ENCODE measurements at regions not wholly inside any gene's neighbourhood (a gene's known extent, or its start where the extent isn't known, plus 50 kb on each side); places are given as distances from the start of the nearest gene placed in this dataset.

GRCh38 chr16:73530529-73530928 lies 482.6 kb upstream of the ZFHX3 start:
- no peak overlapping the region for H3K4me3 ChIP-seq (ENCODE audit: low read depth, low read length)
- TF ChIP-seq CTCF (IDR thresholded peaks at IDR 0.05; ENCODE audit: low read depth, low read length): no peak

GRCh38 chr16:73529303-73530012 lies 481.5 kb upstream of the ZFHX3 start:
- TF ChIP-seq CTCF (IDR thresholded peaks at IDR 0.05; ENCODE audit: low read depth, low read length): no peak
- no peak overlapping the region for H3K4me3 ChIP-seq (ENCODE audit: low read depth, low read length)

- TF ChIP-seq CTCF (IDR thresholded peaks at IDR 0.05; ENCODE audit: low read depth, low read length): no peak
- H3K4me3 ChIP-seq (ENCODE audit: low read depth, low read length): no peak overlapping the region
Measured at GRCh38 chr16:73527187-73527586, 479.3 kb upstream of the ZFHX3 start.

- H3K4me3 ChIP-seq (ENCODE audit: low read depth, low read length): no peak overlapping the region
- no peak for TF ChIP-seq CTCF (IDR thresholded peaks at IDR 0.05; ENCODE audit: low read depth, low read length)
Measured at GRCh38 chr16:73526011-73526804, 478.3 kb upstream of the ZFHX3 start.

GRCh38 chr16:73523209-73523608 lies 475.3 kb upstream of the ZFHX3 start:
- no peak for TF ChIP-seq CTCF (IDR thresholded peaks at IDR 0.05; ENCODE audit: low read depth, low read length)
- no peak overlapping the region for H3K4me3 ChIP-seq (ENCODE audit: low read depth, low read length)

- no peak overlapping the region for H3K4me3 ChIP-seq (ENCODE audit: low read depth, low read length)
- TF ChIP-seq CTCF (IDR thresholded peaks at IDR 0.05; ENCODE audit: low read depth, low read length): no peak
Measured at GRCh38 chr16:73521499-73521898, 473.6 kb upstream of the ZFHX3 start.

- TF ChIP-seq CTCF (IDR thresholded peaks at IDR 0.05; ENCODE audit: low read depth, low read length): no peak
Measured at GRCh38 chr16:73515616-73516015, 467.7 kb upstream of the ZFHX3 start.

More at GRCh38 chr16:73515616-73516015, 467.7 kb upstream of the ZFHX3 start:
- H3K4me3 ChIP-seq (ENCODE audit: low read depth, low read length): no peak overlapping the region

Data from WI38 (cell line).